HEK293T (cell line): ENCODE measurements at regions not wholly inside any gene's neighbourhood (a gene's known extent, or its start where the extent isn't known, plus 50 kb on each side); places are given as distances from the start of the nearest gene placed in this dataset.

Experiments used
- FOXM1 ChIP-seq: fragments of 450-650 bp; IDR thresholded peaks from 2 replicates; pipeline ENCODE4 v1.6.1; 2017; ENCODE audit warnings: mild to moderate bottlenecking, borderline replicate concordance
- L3MBTL2 ChIP-seq: fragments of 450-650 bp; conservative IDR thresholded peaks from 2 replicates; pipeline ENCODE4 v1.6.1; 2016; ENCODE audit warnings: mild to moderate bottlenecking
- NFRKB ChIP-seq: fragments of 450-650 bp; IDR thresholded peaks from 2 replicates; pipeline ENCODE4 v1.6.1; 2016; ENCODE audit warnings: mild to moderate bottlenecking, moderate library complexity
- SP1 ChIP-seq: fragments of 450-650 bp; IDR thresholded peaks from 2 replicates; pipeline ENCODE4 v1.6.1; 2017

DNA sequence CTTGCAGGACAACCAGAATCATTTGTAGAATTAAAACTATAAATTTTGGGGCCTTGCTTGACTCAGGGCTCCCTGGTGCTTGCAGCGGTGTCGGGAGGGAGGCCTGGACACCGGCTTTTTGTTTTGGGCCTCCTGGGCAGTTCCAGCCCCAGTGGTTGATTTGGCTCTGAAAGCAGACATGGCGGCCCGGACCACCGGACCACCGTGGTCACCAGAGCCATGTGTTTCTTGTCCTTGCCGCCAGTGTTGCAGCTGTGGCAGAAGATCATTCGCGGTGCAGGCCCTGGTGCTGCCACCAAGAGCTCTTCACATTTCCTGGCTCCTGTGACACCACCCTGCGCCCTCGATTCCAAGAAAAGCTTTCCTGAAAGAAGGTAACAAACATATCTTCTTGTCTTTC lies 484.8 kb downstream of the BRINP3 start:
- no peak for TF ChIP-seq FOXM1
- TF ChIP-seq SP1 = no peak
- no peak for TF ChIP-seq L3MBTL2
- TF ChIP-seq NFRKB = no peak
